Calu3 (cell line): ENCODE measurements at regions not wholly inside any gene's neighbourhood (a gene's known extent, or its start where the extent isn't known, plus 50 kb on each side); places are given as distances from the start of the nearest gene placed in this dataset.

Experiments
- BruUV-seq: library from RNA; stranded (reverse); fragments of 400-500 nt; replicated peaks from 2 replicates; lab custom pipeline; 2021; lab: Mats Ljungman, UMichigan
- CTCF ChIA-PET: fragments of 300-600 bp; sonication (Branson Sonifier 250); formaldehyde crosslinking; loops from one replicate; lab custom pipeline; 2022; ENCODE audit warnings: antibody characterized with exemption; lab: Charles Lee
- DNase-seq: peaks from one replicate; pipeline ENCODE4 v3.0.0; 2022
- H3K27ac Mint-ChIP-seq: one replicate; pipeline ENCODE4 v1.8.0; 2022; ENCODE audit warnings: mixed read lengths; ENCODE audit not compliant: unreplicated experiment
- H3K27me3 Mint-ChIP-seq: one replicate; pipeline ENCODE4 v1.8.0; 2022; ENCODE audit warnings: mixed read lengths; ENCODE audit not compliant: unreplicated experiment
- H3K36me3 Mint-ChIP-seq: one replicate; pipeline ENCODE4 v1.8.0; 2022; ENCODE audit warnings: mild to moderate bottlenecking, moderate library complexity, mixed read lengths; ENCODE audit not compliant: insufficient read depth, unreplicated experiment
- H3K4me1 Mint-ChIP-seq: one replicate; pipeline ENCODE4 v1.8.0; 2022; ENCODE audit warnings: mild to moderate bottlenecking, low read depth, mixed read lengths; ENCODE audit not compliant: unreplicated experiment
- H3K4me3 Mint-ChIP-seq: one replicate; pipeline ENCODE4 v1.8.0; 2022; ENCODE audit warnings: mild to moderate bottlenecking, low read depth, moderate library complexity, mixed read lengths; ENCODE audit not compliant: unreplicated experiment
- H3K9me3 Mint-ChIP-seq: one replicate; pipeline ENCODE4 v1.8.0; 2022; ENCODE audit warnings: low read depth, mixed read lengths; ENCODE audit not compliant: unreplicated experiment
- CTCF ChIP-seq: fragments of 200-600 bp; IDR thresholded peaks from one replicate; pipeline ENCODE4 v1.8.0; 2022; ENCODE audit warnings: antibody characterized with exemption; ENCODE audit not compliant: unreplicated experiment
- intact Hi-C: fragments of 100-400 bp; cut with micrococcal nuclease; formaldehyde crosslinking; loops from one replicate; pipeline ENCODE4 v1.10.0; 2022; ENCODE audit not compliant: unreplicated experiment

- Mint-ChIP-seq H3K4me1 (peaks cover 57% of the 10 kb centered on the region), H3K27ac (peak overlapping the region; percentile 84), H3K36me3 (peaks cover 11% of the 10 kb centered on the region), H3K27me3 (no peaks in the 10 kb centered on the region), H3K4me3 (peak overlapping the region; percentile 43), H3K9me3 (no peaks in the 10 kb centered on the region)
- TF ChIP-seq CTCF = no peak
- intact Hi-C loops = loop anchor here (5.0 kb wide), 1 partner anchor 182 kb away; the partner anchor contains the start of gene EVX1
- no peak for DNase-seq
- no TSS peak for BruUV-seq
- CTCF ChIA-PET = interaction anchor here (0.6 to 1.5 kb wide), 9 partner anchors 10 to 715 kb away, joined by 3 to 14 read pairs (median 3); no protein-coding TSS in a partner anchor
These were observed 181.2 kb downstream of the EVX1 start for GRCh38 chr7:27423821-27424220.

- peak overlapping the region; percentile 84 for H3K27ac Mint-ChIP-seq
- peaks cover 53% of the 10 kb centered on the region for H3K4me1 Mint-ChIP-seq
- H3K9me3 Mint-ChIP-seq = no peaks in the 10 kb centered on the region
- peaks cover 11% of the 10 kb centered on the region for H3K36me3 Mint-ChIP-seq
- peak overlapping the region; percentile 43 for H3K4me3 Mint-ChIP-seq
- intact Hi-C loops = loop anchor here (5.0 kb wide), 1 partner anchor 182 kb away; the partner anchor contains the start of gene EVX1
- BruUV-seq = no TSS peak
- TF ChIP-seq CTCF = no peak
- peak; percentile 63 for DNase-seq
- no peaks in the 10 kb centered on the region for H3K27me3 Mint-ChIP-seq
- CTCF ChIA-PET = interaction anchor here (1.5 kb wide), 2 partner anchors 13 to 29 kb away, joined by 5 to 9 read pairs; no protein-coding TSS in a partner anchor
These were observed 181.6 kb downstream of the EVX1 start for GRCh38 chr7:27424231-27424630.

- intact Hi-C loops = loop anchor here (5.0 kb wide), 1 partner anchor 182 kb away; the partner anchor contains the start of gene EVX1
- no peak for TF ChIP-seq CTCF
- Mint-ChIP-seq H3K4me3 (no peak overlapping the region), H3K27ac (peak overlapping the region; percentile 84), H3K9me3 (no peaks in the 10 kb centered on the region), H3K36me3 (peaks cover 11% of the 10 kb centered on the region), H3K27me3 (no peaks in the 10 kb centered on the region), H3K4me1 (peaks cover 48% of the 10 kb centered on the region)
- CTCF ChIA-PET = interaction anchor here (1.5 kb wide), 1 partner anchor 29 kb away, joined by 5 read pairs; no protein-coding TSS in a partner anchor
- no peak for DNase-seq
- BruUV-seq = no TSS peak
These were observed 182.1 kb downstream of the EVX1 start for GRCh38 chr7:27424749-27425148.

DNA sequence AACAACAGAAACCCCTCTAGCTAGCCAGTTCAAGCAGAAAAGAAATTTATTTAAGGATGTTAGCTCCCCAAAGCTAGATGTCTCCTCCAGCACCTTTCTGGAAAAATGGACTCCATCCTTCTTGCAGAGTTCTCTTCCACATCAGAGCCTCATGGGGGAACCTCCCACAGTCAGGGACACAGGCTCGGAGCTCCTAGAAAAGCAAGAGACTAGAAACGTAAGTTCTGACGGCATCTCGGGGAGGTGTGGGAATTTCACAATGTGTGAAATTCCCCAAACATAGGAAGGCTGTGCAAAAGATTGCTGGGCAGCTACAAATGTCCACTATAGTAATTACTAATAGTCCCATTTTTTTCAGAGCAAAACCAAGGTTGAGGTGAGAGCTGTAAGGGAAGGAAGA, 184.8 kb downstream of the EVX1 start:
- Mint-ChIP-seq H3K36me3 (peaks cover 11% of the 10 kb centered on the region), H3K27me3 (no peaks in the 10 kb centered on the region), H3K9me3 (no peaks in the 10 kb centered on the region), H3K27ac (no peak overlapping the region), H3K4me1 (peaks cover 31% of the 10 kb centered on the region), H3K4me3 (no peak overlapping the region)
- CTCF ChIA-PET = no interaction called here
- DNase-seq = no peak
- BruUV-seq = no TSS peak
- intact Hi-C loops = no loop called here
- no peak for TF ChIP-seq CTCF
